MCF 10A (cell line): ENCODE measurements at regions not wholly inside any gene's neighbourhood (a gene's known extent, or its start where the extent isn't known, plus 50 kb on each side); places are given as distances from the start of the nearest gene placed in this dataset.
"Not testable (repeated sequence)": the region's sequence is repeated elsewhere in the genome, so short reads cannot be mapped to it uniquely, and the experiment has no call there.

Experiments used
- BruUV-seq: library from RNA; stranded (reverse); fragments of 400-500 nt; replicated peaks from 2 replicates; lab custom pipeline; 2021; lab: Mats Ljungman, UMichigan
- CTCF ChIA-PET: fragments of 300-600 bp; sonication (Branson Sonifier 250); formaldehyde crosslinking; extraction: SDS; loops from one replicate; lab custom pipeline; 2021; ENCODE audit warnings: antibody characterized with exemption, inconsistent platforms; lab: Yijun Ruan, JAX
- POLR2A ChIA-PET: fragments of 300-600, 350-650 bp; sonication (Branson Sonifier 250); formaldehyde crosslinking; extraction: SDS; loops from one replicate; lab custom pipeline; 2020; ENCODE audit warnings: antibody characterized with exemption, inconsistent platforms; lab: Yijun Ruan, JAX
- DNase-seq: peaks from one replicate; pipeline ENCODE4 v3.0.0-alpha.2; 2018; ENCODE audit not compliant: unreplicated experiment
- H3K27ac Mint-ChIP-seq: one replicate; pipeline ENCODE4 v1.8.0; 2022; ENCODE audit warnings: mild to moderate bottlenecking, low read depth, mixed read lengths; ENCODE audit not compliant: unreplicated experiment
- H3K27me3 Mint-ChIP-seq: one replicate; pipeline ENCODE4 v1.8.0; 2022; ENCODE audit warnings: mixed read lengths; ENCODE audit not compliant: insufficient read depth, unreplicated experiment
- H3K36me3 Mint-ChIP-seq: one replicate; pipeline ENCODE4 v1.8.0; 2022; ENCODE audit warnings: mild to moderate bottlenecking, moderate library complexity, mixed read lengths; ENCODE audit not compliant: insufficient read depth, unreplicated experiment
- H3K4me1 Mint-ChIP-seq: one replicate; pipeline ENCODE4 v1.8.0; 2022; ENCODE audit warnings: mixed read lengths; ENCODE audit not compliant: insufficient read depth, unreplicated experiment
- H3K4me3 Mint-ChIP-seq: one replicate; pipeline ENCODE4 v1.8.0; 2022; ENCODE audit warnings: mild to moderate bottlenecking, moderate library complexity, mixed read lengths; ENCODE audit not compliant: unreplicated experiment
- H3K9me3 Mint-ChIP-seq: one replicate; pipeline ENCODE4 v1.8.0; 2022; ENCODE audit warnings: mixed read lengths; ENCODE audit not compliant: unreplicated experiment
- CTCF ChIP-seq: fragments of 200-600 bp; IDR thresholded peaks from one replicate; pipeline ENCODE4 v1.8.0; 2022; ENCODE audit warnings: antibody characterized with exemption, mild to moderate bottlenecking; ENCODE audit not compliant: unreplicated experiment
- intact Hi-C: fragments of 100-400 bp; cut with micrococcal nuclease; formaldehyde crosslinking; loops from 2 replicates; pipeline ENCODE4 v1.14.1; 2022

GRCh38 chr3:16071206-16071605 lies 103.3 kb upstream of the GALNT15 start:
- Mint-ChIP-seq H3K4me3 (no peak overlapping the region), H3K27ac (peak overlapping the region; percentile 85), H3K4me1 (peaks cover 56% of the 10 kb centered on the region), H3K27me3 (no peaks in the 10 kb centered on the region), H3K36me3 (no peaks in the 10 kb centered on the region), H3K9me3 (no peaks in the 10 kb centered on the region)
- DNase-seq, result no peak
- intact Hi-C loops, result no loop called here
- CTCF ChIA-PET, result interaction anchor here (0.7 to 2.9 kb wide), 6 partner anchors 11 to 107 kb away, joined by 3 to 11 read pairs (median 3); no protein-coding TSS in a partner anchor
- POLR2A ChIA-PET, result interaction anchor here (1.2 to 6.5 kb wide), 3 partner anchors 13 to 19 kb away, joined by 3 to 89 read pairs (median 5); no protein-coding TSS in a partner anchor
- no peak for TF ChIP-seq CTCF
- BruUV-seq, result no TSS peak

- H3K9me3 Mint-ChIP-seq, result no peaks in the 10 kb centered on the region
- DNase-seq, result no peak
- POLR2A ChIA-PET, result interaction anchor here (0.5 to 6.5 kb wide), 8 partner anchors 14 to 926 kb away, joined by 3 to 89 read pairs (median 4); partner anchors contain the start of gene GALNT15
- intact Hi-C loops, result no loop called here
- no peak for TF ChIP-seq CTCF
- no TSS peak for BruUV-seq
- H3K4me1 Mint-ChIP-seq, result peaks cover 42% of the 10 kb centered on the region
- CTCF ChIA-PET, result interaction anchor here (0.6 to 2.9 kb wide), 11 partner anchors 13 to 293 kb away, joined by 3 to 11 read pairs (median 3); no protein-coding TSS in a partner anchor
- no peak overlapping the region for H3K4me3 Mint-ChIP-seq
- H3K27ac Mint-ChIP-seq, result peak overlapping the region; percentile 82
- no peaks in the 10 kb centered on the region for H3K36me3 Mint-ChIP-seq
- H3K27me3 Mint-ChIP-seq, result no peaks in the 10 kb centered on the region
Measured at GRCh38 chr3:16072420-16073110, 101.9 kb upstream of the GALNT15 start.

GRCh38 chr3:16073203-16073602 lies 101.3 kb upstream of the GALNT15 start:
- no peaks in the 10 kb centered on the region for H3K36me3 Mint-ChIP-seq
- H3K27ac Mint-ChIP-seq, result peak overlapping the region; percentile 82
- no peak overlapping the region for H3K4me3 Mint-ChIP-seq
- CTCF ChIA-PET, result interaction anchor here (0.6 to 2.9 kb wide), 5 partner anchors 13 to 294 kb away, joined by 3 to 11 read pairs (median 3); no protein-coding TSS in a partner anchor
- no peaks in the 10 kb centered on the region for H3K27me3 Mint-ChIP-seq
- no peaks in the 10 kb centered on the region for H3K9me3 Mint-ChIP-seq
- no TSS peak for BruUV-seq
- intact Hi-C loops, result no loop called here
- TF ChIP-seq CTCF, result no peak
- no peak for DNase-seq
- peaks cover 36% of the 10 kb centered on the region for H3K4me1 Mint-ChIP-seq
- POLR2A ChIA-PET, result interaction anchor here (0.7 to 6.5 kb wide), 3 partner anchors 15 to 105 kb away, joined by 3 to 89 read pairs (median 4); partner anchors contain the start of gene GALNT15

GRCh38 chr3:16073990-16074671 lies 100.3 kb upstream of the GALNT15 start:
- intact Hi-C loops, BruUV-seq: not testable (repeated sequence)
- H3K27ac Mint-ChIP-seq, result peak overlapping the region; percentile 82

More at GRCh38 chr3:16073990-16074671, 100.3 kb upstream of the GALNT15 start:
- peaks cover 31% of the 10 kb centered on the region for H3K4me1 Mint-ChIP-seq
- H3K4me3 Mint-ChIP-seq, DNase-seq, H3K9me3 Mint-ChIP-seq, H3K36me3 Mint-ChIP-seq, POLR2A ChIA-PET, H3K27me3 Mint-ChIP-seq: not testable (repeated sequence)
- CTCF ChIA-PET, result interaction anchor here (1.1 kb wide), 1 partner anchor 25 kb away, joined by 3 read pairs; no protein-coding TSS in a partner anchor
